OCI-M2 (cell line): ENCODE measurements at regions not wholly inside any gene's neighbourhood (a gene's known extent, or its start where the extent isn't known, plus 50 kb on each side); places are given as distances from the start of the nearest gene placed in this dataset.

Experiments
- DNase-seq: peaks from one replicate; lab custom pipeline; 2025; ENCODE audit not compliant: unreplicated experiment; lab: John Stamatoyannopoulos, UW

DNA sequence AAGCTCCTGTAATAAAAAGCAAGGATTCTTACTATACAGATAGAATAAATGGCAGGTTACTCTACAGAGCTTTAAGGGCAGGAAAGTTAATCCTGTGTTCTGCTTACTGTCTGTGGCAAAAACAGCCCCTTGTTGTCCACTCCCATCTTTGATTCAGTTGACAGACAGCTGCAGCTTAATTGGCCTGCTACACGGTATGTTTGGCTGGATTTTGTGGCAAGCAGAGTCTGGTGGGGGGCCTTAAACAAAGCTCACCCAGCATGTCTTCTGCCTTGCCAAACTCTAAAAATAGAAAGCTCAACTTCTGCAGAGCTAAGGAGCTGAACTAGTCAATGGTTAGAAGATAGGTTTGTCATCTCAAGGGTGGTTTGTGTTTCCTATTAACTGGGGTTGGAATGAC is 407.2 kb downstream of the HLX start:
- DNase-seq, result no peak

DNA sequence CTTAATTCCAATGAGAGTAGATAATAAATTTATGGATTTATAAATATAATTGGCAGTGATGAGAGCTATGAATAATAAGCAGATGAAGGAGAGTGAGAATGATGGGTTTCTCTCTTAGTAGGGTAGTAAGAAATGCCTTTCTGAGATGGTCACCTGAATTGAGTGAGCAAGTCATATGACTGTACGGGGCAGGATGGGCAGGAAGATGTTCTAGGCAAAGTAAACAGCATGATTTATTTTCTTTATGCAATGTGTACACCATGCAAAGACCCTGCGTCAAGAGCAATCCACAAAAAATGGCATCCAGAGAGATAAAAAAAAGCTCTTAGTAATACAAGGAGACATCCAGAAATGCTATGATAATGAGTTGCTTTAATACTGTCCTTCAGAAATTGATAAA is 409.9 kb downstream of the HLX start:
- DNase-seq, result no peak

DNA sequence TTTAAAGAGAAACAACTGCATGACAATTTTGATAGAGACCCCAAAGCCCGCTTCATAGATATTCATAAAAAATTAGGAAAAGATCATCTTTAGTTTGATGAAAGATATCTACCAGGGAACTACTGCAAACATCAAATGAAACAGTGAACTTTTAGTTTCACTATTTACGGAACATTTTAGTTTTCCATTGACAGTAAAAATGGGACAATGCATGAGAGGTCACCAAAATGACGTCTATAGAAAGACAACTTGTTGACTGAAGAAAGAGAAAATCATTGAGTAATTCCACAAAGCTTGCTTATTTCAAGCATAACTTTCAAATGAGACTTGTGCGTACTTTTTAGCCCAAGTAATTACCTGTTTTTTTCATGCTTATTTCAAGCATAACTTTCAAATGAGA is 411.4 kb downstream of the HLX start:
- no peak for DNase-seq

DNA sequence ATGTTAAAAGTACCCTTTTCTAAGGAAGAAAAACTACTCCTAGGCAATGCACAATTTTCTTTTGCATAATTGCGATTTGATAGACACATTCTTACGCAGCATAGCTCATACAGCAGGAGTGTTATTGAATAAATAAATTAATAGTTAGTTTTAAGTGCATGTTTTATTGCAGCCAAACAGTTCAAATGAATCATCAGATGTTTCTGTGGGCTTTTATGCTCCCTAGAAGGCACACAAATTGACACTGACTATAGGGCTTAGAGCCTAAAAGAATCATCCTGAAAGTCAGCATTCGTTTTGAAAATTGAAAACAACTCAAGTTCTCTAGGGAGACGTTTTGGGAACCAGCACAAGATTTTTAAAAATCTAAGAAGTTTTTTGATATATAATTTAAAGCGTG is 411.9 kb downstream of the HLX start:
- no peak for DNase-seq

DNA sequence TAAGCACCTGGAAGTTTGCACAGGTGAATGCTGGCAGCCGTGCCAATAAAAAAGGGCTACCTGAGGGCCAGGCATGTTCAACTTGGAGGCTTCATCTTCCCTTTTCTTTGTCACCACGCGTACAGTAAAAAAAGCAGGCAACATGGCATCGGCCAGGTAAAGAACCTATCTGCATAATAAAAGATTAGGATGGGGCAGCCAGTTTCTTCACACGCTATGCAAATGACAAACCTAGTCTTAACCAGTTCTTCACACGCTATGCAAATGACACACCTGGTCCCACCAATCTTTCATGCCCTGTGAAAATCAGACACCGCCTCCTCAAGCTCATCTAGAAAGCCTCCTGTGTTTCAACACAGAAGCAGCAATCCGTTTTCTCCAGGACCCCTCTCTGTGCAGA is 413.4 kb downstream of the HLX start:
- no peak for DNase-seq

DNA sequence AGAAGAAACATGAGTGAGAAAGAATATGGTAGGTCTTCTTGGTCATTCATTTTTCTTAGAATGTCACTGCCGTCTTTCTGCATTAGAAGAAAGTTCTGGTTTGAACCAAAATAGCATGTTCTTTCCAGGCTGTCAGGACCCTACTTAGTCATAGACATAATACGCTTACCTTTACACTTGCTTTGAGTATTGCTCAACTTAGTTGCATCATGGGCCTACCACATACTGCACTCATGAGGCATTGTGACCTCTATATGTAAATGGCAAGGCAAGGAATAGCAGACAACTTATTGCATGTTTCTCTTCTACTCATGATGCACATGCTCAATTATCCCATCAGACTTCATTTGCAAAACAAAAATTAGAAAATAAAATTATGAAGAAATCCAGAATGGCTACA is 415.0 kb downstream of the HLX start:
- DNase-seq, result no peak

DNA sequence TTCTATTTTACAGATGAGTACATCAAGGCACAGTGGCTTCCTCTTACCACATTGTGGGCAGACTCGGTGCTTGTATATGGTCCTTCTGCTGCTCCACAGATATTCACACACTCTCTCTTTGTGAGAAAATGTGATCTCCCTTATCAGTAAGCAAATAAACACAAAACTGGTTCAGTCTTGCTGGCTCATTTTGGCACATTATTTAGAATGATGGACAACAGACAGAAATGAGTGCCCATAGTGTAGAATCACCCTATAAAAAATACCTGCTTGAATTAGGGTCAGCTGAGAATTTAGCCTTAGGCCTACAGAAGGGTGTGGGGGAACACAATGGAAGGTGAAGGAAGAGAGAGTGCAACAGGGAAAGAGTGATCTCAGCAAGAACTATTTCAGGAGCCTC is 423.1 kb downstream of the HLX start:
- no peak for DNase-seq

DNA sequence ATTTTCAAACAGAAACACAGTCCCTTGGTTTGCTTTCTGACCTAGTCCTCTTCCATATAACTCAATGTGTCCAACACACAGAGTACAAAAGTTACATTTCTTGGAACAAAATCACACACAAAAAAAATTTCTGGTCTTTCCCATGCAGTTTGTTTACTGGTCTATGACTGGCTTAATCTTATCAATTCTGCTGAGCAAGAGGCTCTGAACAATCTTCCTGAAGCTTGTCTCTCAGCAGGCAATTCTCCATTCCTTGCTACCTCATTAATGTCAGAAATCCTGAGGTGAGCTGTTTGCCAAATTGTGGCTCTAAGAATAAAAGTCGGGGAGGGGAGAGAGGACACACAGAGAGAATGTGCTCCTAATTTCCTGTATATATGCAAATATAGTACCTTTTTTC is 423.6 kb downstream of the HLX start:
- no peak for DNase-seq

DNA sequence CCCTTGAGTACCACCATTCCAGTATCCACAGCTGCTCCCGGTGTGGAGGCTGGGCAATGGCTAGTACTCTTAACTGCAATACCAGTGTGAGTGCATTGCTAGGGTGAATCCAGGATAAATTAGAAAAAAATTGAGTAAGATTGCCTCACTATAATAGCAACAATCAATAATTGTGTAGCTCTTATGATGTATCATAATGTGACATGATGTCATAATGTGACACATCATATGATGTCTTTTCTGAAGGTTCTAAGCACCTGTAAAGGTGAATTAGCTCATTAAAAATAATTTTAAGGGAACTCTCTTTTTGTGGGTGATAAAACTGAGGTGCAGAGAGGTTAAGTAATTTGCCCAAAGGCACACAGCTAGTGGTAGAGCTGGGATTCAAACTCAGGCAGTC is 424.4 kb downstream of the HLX start:
- DNase-seq, result no peak

DNA sequence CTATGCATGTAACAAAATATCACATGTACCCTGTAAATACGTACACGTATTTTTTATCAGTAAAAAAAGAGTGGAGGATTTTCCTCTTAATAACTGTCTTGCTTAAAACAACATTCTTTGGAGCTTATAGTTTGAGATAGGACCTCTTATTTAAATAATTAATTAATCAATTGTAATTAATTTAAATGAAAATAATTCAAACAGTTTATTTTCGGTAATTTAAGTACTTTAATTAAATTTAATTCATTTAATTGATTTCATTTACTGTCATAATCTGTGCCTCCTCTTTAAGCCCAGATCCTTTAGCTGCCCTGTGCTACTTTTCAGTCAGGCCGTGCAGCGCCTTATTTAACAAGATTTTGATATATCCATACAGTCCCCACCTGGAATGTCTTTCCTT is 427.0 kb downstream of the HLX start:
- DNase-seq, result no peak

DNA sequence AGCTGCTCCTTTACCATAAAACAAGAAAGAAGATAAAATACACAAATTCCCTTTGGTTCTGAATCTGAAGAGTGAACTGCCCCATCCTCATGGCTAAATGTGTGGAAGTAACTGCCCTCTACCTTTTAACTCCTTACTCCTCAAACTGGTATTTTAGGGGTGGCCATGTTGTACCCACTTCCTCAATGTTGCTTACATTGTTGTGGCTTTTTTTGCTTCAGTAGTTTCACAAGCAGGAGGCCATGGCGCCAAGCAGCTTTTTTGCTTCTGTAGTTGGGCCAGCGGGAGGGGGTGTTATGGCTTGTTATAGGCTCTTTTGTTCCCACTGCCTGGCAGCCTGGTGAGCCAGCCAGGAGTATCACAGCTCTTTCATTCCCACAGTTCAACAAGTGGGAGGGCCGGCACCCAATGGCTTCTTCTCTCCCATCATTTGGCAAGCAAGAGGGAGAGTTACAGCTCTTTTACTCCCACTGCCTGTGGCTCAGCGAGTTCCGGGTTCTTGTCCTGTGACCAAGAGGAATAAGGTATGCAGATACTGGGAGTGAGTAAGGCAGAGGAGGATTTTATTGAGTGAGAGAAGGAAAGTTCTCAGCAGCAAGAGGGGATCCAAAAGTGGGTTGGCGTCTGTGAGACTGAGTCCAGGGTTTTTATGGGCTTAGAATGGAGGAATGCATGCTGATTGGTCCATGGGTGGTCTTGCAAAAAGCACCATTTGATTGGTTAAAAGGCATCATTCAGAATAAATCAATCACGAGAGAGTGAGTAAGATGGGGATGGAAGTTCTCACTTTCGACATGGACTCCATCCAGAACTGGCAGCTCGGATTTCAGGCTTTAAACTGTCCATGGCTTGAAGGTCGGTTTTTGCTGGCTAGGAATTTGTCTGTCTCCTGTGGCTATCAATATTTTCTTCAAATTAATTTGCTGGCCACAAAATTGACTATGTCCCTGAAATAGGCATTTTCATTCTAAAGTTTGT is 429.6 kb downstream of the HLX start:
- DNase-seq, result no peak

DNA sequence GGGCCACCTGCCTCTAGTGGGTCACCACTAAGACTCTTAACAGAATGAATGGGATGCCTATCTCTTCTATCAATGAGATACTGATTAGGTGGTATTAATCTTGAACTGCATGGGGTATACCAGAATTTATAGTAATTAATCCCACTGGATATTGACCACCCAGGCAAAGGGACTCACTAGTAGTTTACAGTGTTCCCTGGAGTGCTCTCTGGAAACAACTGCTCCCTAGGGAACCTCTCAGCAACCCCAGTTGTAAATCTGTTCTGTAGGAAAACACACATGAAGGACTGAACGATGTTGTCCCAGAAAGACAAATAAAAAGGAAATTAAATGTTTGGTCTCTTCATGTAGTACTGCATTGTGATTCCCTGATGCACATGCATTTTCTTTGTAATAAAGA is 430.5 kb downstream of the HLX start:
- no peak for DNase-seq

DNA sequence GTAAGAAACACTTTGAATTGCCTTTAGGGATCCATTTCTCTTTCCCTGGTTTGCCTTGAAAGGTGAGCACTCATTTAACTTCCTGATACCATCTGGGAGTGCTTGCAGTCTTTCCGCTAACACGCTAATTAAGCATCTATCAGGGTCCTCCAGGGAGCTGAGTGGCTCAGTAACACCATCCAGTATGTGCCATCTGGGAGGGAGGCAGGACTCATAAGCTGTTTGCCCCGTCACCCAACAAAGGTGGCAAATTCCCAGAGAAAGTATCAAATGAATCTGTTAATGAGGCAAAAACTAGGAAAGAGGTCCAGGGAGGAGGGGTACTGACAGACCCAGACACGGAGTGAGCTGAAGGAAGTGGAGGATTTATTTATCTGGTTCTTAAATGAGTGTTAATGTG is 430.9 kb downstream of the HLX start:
- DNase-seq, result no peak

DNA sequence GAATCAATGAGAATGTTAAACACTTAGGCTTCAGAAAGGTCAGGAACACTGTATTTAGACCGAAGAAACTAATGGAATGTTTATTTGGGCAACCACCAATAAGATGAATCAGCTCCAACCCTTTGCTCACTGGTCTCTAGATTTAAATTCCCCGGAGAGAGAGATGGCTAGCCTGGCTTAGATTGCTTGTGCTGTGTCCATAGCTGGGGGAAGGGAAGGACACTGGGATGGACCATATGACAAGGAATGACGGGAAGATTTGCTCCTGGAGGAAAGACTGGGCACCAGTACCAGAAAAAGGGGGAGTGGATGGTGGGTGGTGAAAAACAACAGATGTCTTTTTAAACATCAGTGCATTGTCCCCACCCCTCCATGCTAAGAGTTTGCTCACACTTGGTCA is 426.6 kb downstream of the DUSP10 start:
- no peak for DNase-seq

DNA sequence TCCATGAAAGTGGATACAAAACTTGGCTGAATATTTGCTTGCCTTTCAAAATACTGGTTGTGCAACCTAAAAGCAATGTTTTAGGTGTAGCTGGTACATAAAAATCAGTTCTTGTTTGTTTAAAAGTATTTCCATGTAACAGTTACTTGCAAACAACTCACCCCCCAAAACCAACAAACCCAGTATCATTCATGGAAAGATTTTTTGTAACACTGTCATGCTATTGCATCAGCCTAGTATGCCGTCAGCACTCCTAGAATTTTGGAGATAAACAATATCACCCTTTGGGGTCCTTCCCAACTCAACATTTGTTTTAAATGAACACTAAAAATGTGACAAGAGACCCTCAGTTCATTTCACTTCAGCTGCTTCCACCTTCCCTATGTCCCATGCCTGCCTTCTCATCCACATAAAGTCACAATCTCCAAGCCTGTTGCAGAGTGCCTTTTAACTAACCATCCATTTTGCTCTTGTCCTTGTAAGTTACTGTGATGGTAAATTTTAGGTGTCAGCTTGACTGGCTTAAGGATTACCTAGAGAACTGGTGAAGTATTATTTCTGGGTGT is 425.3 kb downstream of the DUSP10 start:
- no peak for DNase-seq

DNA sequence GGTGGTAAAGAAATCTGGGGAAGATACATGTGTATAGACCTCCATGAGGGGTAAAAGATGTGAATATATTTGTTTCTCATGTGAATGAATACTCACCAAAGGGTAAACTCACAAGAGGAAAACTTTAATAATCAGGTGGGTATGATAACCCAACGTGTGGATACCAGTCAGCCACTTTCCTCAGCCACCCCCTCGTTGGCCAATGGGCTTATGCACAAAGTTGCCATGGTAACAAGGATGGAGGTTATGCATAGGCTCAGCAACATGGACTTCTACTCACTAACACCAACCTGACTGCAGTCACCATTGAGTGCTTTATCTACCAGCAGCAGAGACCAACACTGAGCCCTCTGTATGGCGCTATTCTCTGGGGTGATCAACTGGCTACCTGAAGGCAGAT is 424.4 kb downstream of the DUSP10 start:
- no peak for DNase-seq

DNA sequence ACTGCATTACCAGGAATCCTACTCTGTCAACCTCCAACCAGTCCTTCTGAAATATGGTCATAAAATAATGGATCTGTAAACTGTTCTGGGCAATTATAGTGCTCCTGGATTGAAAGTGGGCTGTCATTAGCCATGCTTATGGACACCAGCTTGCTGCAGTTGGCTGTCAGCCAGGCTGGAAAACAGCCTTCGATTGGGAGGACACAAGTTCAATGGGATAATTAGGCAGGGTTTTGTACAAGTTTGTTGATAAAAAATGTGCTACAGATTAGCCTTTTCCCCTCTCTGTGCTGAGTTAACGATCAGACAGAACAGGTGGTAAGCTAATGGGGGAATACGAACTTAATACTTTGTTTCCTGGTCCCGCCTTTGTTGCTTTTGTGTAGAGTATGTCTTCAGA is 413.9 kb downstream of the DUSP10 start:
- DNase-seq, result no peak

DNA sequence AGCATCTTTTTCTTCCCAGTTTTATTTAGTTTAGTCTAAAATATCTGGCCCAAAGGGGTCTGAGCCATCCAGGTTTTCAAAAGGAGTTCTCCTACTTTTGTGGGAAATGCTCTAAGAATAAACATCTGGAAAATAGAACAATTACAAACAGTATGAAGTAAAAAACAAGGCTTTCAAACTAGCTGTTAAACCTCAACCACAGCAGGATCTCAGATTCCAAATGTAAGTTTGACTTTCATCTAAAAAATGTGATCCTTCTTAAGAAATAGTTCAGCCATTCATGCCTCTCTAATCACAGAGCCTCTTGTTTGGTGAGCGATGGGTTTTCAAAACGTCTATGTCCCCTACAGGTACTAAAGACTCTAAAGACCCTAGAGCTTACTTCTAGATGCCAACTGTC is 413.5 kb downstream of the DUSP10 start:
- no peak for DNase-seq

DNA sequence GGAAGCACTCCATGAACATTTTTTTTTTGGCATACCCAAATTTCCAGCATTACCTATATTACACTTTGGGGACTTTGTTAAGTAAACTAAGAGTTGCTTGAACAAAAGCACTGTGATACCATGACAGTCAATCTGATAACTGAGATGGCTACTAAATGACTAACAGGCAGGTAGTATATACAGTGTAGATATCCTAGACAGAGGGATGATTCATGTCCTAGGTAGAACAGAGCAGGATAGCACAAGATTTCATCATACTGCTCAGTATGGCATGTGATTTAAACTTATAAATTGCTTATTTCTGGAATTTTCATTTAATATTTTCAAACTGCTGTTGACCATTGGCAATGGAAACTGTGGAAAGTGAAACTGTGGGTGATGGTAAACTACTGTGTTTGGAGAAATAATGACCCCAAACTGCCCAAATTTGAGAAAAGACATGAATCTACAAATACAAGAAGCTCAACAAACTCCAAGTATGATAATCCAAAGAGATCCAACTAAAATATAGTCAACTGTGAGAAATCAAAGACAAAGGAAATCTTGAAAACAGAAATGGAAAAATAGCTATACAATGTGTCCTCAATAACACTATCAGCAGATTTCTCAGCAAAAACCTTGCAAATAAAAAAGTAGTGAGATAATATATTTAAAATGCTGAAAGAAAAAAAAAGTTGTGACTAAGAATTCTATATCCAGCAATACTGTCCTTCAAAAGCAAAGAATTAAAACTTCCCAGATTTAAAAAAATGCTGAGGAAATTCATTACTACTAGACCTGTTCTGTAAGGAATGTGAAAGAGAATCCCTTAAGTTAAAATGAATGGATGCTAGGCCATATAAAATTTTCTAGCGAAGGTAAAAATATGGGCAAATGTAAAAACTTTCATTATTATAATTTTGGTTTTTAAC is 410.4 kb downstream of the DUSP10 start:
- no peak for DNase-seq

DNA sequence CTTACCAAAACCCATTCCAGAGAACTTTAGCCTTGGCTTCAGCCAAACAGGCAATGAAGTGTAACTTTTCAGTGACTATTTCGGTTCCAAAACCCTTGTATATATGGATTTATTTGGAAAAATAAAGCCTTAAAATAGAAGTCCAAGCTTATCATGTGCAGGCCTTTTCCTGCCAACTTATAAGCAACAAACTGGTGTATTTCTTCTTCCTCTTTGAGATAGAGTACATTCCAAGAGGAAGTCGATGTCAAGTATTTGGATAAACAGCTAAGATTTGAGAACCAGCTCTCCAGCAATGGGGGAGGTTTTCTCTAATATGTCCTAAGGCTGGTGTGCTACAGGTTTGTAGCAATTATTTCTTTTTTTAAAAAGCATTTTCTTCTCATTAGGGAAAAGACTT is 407.8 kb downstream of the DUSP10 start:
- no peak for DNase-seq

DNA sequence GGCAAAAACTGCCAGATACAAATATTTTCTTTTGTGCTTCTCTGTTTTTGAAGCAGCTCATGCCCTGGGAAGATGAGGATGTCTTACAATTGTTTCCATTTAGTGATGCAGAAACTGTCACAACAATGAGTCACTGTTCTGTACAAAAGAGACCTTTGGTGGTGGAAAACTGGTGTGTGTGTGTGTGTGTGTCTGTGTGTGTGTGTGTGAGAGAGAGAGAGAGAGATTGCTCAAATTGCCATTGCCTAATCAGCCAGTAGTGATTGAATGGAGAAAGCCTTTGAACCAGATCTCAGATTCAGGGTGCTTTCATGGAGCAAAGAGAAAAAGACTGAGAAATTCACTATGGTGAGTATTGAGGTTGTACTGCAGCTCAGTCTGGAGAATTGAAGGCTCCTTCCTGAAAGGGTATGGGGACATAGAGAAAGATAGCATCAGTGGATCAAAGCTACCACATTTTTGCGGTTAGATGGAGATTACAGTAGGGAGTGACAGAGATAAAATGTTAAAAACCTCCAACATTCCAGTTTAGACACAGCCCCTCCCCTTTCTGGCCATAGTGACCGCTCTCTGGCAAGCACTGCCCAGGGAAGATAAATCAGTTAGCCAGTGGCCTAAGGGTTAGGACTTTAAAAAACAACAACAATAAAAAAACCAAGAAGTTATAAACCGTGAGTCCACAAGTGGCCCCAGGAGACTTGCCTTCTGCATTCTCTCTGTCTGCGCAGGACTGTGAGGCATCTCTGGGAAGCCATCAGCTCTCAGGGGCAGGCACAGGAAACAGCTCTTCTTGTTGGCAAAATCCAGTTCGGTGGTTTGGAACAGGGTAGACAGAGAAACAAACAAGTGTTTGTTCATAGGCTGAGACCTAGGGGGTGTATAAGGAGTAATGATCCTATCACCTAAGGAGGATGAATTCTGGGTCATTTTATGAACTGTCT is 406.5 kb downstream of the DUSP10 start:
- DNase-seq, result no peak
